NCI-H82 treated with DMSO at 0.1 percent for 48 hours (cell line): ENCODE measurements at regions not wholly inside any gene's neighbourhood (a gene's known extent, or its start where the extent isn't known, plus 50 kb on each side); places are given as distances from the start of the nearest gene placed in this dataset.

ENCODE experiments used
- DNase-seq: peaks from one replicate; lab custom pipeline; 2025; ENCODE audit not compliant: unreplicated experiment; lab: John Stamatoyannopoulos, UW

GRCh38 chr3:72698154-72698917 is 149.9 kb downstream of the SHQ1 start:
- DNase-seq = no peak

GRCh38 chr3:72697717-72698116 is 150.5 kb downstream of the SHQ1 start:
- DNase-seq = no peak

- no peak for DNase-seq
These were observed 151.4 kb downstream of the SHQ1 start for GRCh38 chr3:72696815-72697214.

DNA sequence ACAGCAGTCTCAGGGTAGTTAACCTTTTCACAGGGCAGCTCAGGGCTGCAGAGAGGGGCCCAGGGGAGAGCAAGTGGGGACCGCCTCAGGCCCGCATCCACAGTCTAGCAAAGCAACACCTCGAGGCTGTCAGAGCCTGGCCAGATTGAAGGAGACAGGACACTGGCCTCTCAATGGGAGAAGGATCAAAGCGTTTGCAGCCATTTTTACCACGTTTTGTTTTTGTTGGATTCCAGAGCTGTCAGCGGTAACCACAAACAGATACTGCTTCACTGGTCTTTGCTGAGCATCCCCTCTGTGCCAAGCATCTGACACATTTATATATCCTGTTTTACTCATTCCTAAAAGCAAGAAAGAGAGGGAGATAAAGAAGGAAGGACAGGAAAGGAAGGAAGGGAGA is 153.8 kb downstream of the SHQ1 start:
- DNase-seq = no peak

DNA sequence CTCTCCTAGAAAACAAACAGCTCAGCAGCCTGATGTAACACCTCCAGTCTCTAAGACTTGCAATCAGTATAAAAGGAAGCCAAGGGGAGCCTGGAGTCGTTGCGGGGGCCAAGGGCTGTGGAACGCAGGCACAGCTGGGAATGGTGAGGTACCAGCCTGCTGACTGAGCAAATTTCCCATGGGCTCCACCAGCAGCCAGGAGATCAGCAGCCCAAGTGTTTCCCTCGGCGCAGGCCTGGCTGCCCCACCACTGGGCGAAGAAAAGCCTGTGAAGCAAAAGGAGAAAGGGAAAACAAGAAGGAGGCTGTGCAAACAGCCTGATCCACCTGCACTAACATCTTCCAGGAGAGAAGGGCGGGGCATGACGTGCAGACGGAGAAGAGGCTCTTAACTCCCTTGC is 155.3 kb downstream of the SHQ1 start:
- no peak for DNase-seq

GRCh38 chr3:72690629-72691028 is 157.6 kb downstream of the SHQ1 start:
- DNase-seq = peak; percentile 38

DNA sequence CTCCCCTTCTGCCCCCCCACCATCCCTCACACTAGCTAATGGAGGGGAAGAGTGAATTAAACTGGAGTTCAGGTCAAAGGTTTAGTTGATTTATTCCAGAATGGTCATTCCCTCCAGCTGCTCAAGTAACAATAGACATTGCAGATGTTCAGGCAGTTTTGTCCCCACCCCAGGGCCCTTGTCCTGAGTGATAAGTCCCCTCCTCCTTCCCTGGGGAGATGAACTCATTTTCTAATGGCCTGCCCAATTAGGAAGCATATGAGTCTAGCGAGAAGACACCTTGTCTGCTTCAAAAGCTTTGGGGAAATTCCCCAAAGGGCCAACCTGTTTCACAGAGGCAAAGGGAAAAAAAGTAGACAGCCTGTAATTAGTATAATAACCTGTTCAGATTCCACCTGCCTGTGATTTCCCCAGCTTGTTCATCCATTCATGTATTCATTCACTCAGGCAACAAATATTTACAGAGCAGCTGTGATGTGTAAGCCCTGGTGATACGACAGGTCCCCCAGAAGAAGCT is 165.3 kb downstream of the SHQ1 start:
- no peak for DNase-seq

DNA sequence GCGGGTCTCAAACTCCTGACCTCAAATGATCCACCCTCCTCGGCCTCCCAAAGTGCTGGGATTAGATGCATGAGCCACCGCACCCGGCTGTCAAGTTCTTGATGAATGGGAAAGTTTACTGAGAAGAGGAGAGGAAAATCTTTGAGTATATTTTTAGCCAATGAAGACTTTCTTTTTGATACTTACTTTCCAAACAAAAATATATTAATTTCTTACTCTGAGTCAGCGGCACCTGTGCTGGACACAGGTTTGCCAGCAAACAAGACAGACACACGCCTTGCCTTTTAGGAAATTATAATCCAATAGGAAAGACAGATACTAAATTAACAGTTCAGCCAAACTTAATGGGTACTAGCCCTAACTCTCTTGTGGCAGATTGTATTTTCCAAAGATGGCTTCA is 166.6 kb downstream of the SHQ1 start:
- no peak for DNase-seq

DNA sequence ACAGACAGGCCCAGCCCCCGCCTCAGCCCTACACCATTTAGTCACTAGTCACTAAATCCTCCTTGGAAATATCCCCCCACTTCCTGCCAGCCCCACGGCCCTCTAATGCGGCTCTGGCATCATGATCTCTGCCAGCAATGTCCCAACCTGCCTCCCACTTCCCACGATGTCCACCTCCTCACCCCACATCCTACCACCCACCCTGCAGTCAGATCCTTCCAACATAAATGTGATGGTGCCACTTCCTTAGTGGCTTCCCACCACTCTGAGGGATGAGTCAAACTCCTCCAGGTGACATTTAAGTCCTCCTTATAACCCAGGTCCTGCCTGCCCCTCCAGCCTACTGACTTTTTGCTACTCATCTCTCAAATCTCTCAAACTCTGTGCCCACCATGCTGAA is 167.5 kb downstream of the SHQ1 start:
- DNase-seq = no peak

GRCh38 chr3:72679540-72680198 is 168.6 kb downstream of the SHQ1 start:
- peak; percentile 65 for DNase-seq

GRCh38 chr3:72678867-72679266 is 169.4 kb downstream of the SHQ1 start:
- DNase-seq = no peak

GRCh38 chr3:72678380-72678779 is 169.9 kb downstream of the SHQ1 start:
- no peak for DNase-seq

- no peak for DNase-seq
These were observed 173.0 kb downstream of the SHQ1 start for GRCh38 chr3:72675243-72675642.

DNA sequence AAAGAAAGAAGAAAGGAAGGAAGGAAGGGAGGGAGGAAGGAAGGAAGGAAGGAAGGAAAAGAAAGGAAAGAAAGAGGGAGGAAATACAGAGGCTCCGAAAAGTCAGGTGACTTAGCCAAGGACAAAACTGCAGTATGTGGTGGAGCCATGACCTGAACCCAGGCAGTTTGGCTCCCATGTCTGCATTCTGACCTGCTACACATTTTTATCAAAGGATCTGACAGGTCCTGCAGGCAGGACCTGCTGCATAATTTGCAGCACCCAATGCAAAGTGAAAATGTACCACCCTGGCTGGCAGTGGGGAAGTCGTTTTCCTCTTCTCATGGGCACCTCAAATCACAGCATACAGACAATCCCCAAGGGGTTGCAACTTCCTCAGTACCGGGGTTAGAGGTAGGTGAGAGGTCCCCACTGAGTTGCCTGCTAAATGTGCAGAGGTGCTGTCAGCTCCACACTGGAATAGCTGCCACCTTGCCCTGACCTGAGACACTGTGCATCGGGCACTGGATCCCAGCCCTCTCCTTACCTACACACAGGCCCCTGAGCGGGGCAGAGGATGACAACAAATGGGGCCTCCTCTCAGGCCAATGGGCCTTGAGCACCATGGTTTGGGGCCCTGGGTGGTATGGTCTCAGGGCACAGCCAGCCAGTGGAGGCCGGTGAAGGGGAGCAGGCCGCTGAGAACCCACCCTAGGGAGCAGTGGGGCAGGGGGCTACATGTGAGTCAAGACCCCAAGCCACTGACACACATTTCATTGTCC is 175.1 kb downstream of the SHQ1 start:
- DNase-seq = no peak

DNA sequence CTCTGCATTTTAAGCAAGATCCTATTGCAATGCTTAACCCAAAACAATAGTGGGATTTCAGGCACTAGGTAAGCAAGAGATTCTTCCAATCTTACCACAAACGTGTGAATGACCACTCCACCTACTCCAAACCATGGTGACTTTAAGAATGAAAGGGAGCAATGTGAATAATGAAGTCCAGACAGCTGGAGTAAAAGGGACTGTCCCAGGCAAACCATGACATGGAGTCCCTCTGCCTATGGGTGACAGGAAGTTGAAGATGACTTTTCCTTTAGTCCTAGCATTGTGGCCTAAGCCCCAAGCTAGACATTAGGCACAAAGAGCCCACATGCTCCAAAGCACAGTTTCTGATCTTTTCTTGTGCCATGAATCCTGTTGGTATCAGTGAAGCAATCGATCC is 179.0 kb downstream of the SHQ1 start:
- DNase-seq = no peak

- no peak for DNase-seq
These were observed 181.8 kb downstream of the SHQ1 start for GRCh38 chr3:72666447-72666755.

DNA sequence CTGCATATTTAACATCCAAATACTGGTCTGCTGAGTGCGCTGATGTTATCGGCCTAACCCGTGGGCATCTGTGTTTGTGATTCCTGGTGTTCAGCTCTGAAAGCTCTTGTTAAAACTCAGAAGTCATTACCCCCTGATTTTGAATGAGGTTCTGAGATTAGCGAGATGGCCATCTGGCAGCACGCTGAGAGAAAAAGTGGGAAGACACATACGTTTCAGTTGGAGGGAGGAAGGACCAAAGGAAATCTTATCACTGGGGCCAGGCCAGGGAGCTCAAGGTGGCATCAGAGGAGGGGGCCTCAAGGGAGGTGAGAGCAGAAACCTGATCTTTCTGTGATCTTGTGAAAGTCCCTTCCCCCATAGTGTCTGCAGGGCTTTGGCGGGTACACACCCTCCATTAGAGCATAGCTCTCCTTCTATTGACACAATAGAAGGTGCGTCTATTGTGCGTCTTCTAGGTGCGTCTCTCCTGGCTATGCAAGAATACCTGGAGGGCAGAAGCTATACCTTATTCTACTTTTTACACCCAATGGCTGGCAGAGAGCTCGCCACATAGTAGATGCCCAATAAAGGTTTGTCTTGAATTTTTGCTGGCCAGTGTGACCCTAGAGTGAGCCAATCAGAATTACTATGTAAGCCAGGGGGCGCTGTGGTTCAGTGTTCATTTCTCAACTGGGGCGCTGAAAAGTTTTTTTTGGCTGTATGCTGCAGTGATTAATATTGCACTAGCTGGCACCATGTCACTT is 182.4 kb downstream of the SHQ1 start:
- peak; percentile 94 for DNase-seq

- no peak for DNase-seq
These were observed 183.1 kb downstream of the SHQ1 start for GRCh38 chr3:72665103-72665502.

DNA sequence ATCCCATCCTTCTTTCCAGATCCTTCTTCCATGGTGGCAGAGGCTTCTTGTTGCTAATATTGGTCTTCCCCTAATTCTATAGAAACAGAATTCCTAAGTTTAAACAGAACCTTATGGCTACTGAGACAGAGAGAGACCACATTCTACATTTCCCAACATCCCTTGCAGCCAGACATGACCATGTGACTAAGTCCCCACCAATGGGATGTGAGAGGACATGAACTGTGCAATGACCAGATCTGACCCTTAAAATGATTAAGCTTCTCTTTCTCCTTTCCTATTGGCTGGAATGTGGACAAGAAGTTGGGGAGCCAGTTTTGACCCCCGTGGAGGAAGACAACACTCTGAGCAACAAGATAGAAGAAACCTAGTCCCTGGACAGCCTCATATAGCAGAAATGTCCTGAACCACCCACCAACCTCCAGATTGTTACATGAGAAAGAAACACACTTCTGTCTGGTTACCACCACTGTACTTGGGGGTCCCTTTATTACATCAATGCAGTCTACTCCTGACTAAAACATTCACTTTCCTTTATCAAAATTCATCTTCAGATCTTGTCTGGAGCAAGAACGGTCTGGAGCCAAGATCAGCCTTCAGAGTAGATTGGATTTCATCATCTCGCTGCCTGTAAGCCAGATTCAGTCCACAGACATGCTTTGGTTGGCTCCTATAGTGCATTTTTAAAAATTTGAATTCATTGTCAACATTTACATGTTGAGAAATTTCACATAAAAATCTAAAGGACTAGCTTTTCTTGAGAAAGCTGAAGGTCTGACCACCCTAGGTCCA is 183.9 kb downstream of the SHQ1 start:
- no peak for DNase-seq

DNA sequence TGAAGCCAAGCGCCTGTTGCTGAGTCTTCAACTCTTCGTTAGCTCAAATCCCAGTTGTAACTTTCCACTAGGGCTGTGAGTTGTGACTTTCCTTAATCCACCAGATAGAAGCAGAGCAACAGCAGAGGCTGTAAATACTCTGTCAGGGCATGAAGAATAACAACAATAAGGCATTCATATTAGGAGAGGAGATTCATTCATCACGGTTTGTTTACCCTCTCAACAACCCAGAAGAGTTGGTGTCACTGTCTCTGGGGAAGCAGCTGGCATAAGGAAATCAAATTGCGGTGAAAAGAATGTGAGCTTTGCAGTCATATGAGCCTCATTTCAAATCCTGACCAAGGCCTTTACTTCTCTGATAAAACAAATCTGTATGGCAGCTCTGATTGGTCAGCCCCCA is 184.8 kb downstream of the SHQ1 start:
- DNase-seq = no peak

GRCh38 chr3:72661115-72661457 is 187.2 kb downstream of the SHQ1 start:
- no peak for DNase-seq
